GM21360 (cell line): ENCODE measurements at regions not wholly inside any gene's neighbourhood (a gene's known extent, or its start where the extent isn't known, plus 50 kb on each side); places are given as distances from the start of the nearest gene placed in this dataset.
"Not testable (repeated sequence)": the region's sequence is repeated elsewhere in the genome, so short reads cannot be mapped to it uniquely, and the experiment has no call there.

ENCODE experiments used
- ATAC-seq: cut with Tn5 transposase; IDR thresholded peaks from one replicate; pipeline ENCODE4 v1.9.1; 2021; ENCODE audit warnings: mild to moderate bottlenecking, moderate library complexity; ENCODE audit not compliant: unreplicated experiment

GRCh38 chr2:139605668-139606067, 825.5 kb upstream of the NXPH2 start:
- ATAC-seq, result no peak

DNA sequence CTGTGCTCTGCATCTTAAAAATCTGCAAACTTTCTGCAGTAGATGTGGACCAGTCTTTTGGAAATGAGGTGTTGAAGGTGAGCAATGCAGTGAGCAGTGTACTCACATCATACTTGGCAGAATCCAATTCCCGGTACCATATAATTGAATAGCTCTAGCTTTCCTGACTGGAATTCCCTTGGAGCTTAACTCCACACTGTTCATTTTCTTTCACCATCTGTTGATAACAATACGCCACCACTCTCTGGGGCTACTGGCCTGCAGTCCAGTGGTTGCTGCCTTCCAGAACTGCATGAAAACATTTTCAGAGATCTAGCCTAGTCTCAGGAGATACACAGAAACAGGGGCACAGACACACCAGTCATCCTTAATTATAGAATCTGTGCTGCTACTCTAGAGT, 820.0 kb upstream of the NXPH2 start:
- ATAC-seq, result no peak

DNA sequence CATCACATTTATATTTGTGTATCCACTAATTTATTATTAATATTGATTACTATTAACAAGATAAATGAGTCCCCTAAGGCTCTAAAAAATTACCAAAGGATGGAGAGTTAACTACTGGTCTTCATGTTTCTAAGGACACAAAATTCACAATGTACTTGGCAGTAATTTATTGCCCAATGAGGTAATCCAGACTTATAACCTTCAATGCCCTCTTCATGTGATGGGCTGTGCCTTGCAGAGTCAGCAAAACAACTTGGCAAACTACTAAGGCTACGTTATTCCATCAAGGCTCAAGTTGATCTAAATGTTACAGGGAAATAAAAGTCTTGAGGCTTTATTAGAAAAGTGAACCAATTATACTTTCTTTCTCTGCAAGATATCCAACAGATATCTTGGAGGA, 804.9 kb upstream of the NXPH2 start:
- ATAC-seq, result no peak

- no peak for ATAC-seq
Observed at GRCh38 chr2:139574371-139574770, 794.2 kb upstream of the NXPH2 start.

GRCh38 chr2:139556789-139557188, 776.6 kb upstream of the NXPH2 start:
- ATAC-seq, result no peak

- no peak for ATAC-seq
Observed at GRCh38 chr2:139550873-139551272, 770.7 kb upstream of the NXPH2 start.

GRCh38 chr2:139550341-139550740, 770.2 kb upstream of the NXPH2 start:
- no peak for ATAC-seq

DNA sequence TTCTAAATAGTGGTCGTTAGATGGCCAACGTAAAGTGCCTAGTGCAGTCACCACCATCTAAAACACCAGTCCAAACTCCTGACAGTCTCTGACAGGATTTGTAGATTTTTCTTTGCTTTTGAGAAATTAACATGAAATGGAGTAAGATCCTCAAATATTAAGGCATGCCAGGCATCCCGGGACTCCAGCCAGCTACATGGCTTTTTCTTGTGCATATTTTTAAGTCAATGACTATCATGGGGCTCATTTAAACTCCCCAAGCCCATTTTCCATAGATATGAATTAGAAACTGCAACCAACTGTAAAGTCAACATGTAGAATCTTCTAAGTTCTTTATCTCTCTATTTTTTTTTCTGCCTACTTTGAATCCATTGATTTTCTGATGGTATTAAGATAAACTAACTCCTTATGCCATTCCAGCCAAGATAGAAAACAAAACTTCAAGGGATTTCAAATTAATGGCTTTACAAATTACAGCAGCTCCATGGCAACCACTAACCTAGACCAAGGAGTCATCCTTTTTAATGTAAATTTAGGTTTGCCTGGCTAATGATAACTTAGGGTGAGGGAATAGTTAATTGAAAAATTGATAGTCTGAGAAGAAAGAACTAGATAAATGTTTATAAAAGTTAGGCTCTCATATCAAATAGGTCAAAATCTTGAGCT, 764.1 kb upstream of the NXPH2 start:
- no peak for ATAC-seq

DNA sequence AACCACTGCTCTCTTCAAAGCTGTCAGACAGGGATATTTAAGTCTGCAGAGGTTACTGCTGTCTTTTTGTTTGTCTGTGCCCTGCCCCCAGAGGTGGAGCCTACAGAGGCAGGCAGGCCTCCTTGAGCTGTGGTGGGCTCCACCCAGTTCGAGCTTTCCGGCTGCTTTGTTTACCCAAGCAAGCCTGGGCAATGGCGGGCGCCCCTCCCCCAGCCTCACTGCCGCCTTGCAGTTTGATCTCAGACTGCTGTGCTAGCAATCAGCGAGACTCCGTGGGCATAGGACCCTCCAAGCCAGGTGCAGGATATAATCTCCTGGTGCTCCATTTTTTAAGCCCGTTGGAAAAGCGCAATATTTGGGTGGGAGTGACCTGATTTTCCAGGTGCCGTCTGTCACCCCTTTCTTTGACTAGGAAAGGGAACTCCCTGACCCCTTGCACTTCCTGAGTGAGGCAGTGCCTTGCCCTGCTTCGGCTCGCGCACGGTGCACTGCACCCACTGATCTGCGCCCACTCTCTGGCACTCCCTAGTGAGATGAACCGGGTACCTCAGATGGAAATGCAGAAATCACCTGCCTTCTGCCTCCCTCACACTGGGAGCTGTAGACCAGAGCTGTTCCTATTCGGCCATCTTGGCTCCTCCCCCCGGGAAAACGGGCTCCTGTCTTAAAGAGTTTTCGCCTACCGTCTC, 758.3 kb upstream of the NXPH2 start:
- ATAC-seq, result not testable (repeated sequence)

DNA sequence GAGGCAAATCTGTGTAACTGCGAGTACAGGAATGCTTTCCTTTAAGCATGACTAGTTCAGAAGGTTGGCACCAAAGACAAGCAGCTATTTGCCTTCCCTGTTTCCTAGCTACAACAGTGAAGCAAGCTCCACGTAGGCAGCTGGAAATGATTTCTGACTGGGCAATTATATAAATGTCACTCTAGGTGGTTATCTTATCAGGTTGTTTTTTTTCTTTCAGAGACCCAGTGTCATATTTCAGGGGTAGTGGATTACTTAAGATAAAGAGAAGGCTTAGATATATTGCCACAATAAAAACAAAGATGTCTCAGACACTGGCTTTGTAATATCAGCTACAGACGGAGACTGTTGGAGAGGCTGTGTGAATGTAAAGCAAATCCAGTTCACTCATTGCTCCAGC, 748.9 kb upstream of the NXPH2 start:
- ATAC-seq, result no peak

- no peak for ATAC-seq
Observed at GRCh38 chr2:139526781-139527180, 746.6 kb upstream of the NXPH2 start.

GRCh38 chr2:139518321-139518720, 738.1 kb upstream of the NXPH2 start:
- ATAC-seq, result no peak

GRCh38 chr2:139514951-139515350, 734.8 kb upstream of the NXPH2 start:
- ATAC-seq, result no peak

GRCh38 chr2:139495851-139496250, 715.7 kb upstream of the NXPH2 start:
- no peak for ATAC-seq

DNA sequence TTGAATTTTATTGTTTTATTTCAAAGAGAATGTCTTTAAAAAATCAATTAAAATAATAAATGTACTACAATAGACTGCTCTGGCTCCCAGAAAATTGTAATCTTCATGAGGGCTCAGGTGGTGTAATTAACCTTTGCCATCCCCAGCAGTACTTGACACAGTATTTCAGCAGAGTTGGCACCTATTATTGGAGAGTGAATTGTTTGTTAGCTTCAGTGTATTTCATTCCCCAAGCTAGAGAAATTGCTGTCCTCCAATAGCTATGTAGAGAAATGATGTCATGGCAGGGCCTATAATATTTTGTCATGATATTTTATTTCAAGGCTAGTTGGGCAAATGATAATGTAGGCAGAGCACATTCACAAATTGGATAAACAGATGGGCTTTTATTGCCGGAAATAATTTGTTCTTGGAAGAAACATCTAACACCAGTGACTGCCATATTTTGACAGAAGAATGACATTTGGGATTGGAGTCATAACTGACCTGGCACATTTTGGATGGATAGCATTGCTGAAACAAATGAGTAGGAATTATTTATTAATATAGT, 712.0 kb upstream of the NXPH2 start:
- ATAC-seq, result no peak

DNA sequence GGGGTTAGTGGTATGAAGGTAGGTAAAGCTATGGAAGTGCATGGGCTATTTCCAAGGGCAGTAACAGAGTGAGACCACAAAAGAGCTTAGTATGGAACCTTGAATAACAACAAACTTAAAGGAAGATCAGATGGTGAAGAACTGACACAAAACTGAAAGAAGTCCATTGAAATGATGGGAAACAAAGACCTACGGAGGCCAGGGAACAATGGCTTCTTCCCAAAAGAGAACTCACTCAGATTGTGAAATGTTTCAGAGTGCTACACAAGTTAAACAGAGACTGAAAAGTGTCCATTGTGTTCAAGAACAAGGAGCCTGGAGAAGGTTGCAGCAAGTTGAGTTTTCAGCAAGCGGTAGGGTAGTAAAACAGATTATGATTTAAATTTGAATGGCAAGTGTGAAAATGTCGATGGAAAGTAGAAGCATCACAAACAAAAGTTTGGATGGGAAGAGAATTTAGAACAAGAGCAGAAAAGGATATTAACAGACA, 700.0 kb upstream of the NXPH2 start:
- ATAC-seq, result no peak

- ATAC-seq, result no peak
Observed at GRCh38 chr2:139478165-139478914, 698.1 kb upstream of the NXPH2 start.

GRCh38 chr2:139477618-139478017, 697.4 kb upstream of the NXPH2 start:
- ATAC-seq, result no peak

DNA sequence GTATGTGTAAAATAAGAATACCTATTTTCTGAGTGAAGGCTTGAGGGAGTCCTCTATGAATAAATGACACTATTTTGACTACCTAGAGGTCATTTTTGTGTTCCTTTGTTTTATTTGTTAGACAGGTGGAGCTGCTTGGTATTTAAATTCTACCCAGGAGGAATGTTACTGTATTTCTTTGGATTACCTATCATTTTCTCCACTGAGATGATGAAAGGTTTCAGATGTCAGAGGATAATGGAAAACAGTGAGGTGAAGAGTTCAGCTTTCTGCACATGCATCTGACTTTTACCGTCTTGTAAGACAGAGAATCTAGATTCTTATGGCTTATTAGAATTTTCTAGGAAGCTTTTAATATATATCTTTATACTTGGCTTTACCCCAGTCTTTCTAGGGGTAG, 689.8 kb upstream of the NXPH2 start:
- ATAC-seq, result no peak

- ATAC-seq, result no peak
Observed at GRCh38 chr2:139465789-139466188, 685.6 kb upstream of the NXPH2 start.

- ATAC-seq, result no peak
Observed at GRCh38 chr2:139457873-139458272, 677.7 kb upstream of the NXPH2 start.

DNA sequence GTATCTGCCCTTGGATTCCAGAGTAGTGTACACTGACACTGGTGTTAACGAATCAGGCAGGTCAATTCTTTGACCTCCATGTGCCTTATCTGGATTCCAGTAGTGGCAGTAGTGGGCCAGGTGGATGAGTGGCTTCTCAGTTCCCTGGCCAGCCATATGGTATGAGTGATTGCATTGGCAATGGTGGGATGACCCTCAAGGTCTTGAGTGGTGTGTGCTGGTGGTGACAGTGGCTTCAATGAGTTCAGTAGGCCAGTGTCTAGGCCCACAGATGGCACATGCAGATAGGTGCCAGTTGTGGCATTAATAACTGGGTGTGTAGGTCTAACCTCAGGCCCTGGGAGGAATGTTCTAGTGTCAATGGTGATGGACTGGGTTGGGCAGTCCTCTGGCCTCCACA, 674.1 kb upstream of the NXPH2 start:
- no peak for ATAC-seq
